Stimulated activated effector memory CD8-positive, alpha-beta T cell treated with anti-CD3 and anti-CD28 coated beads, Interleukin-12 subunit alpha, Interleukin-12 subunit beta, amount 100 ng/mL, for 72 hours (primary cell): ENCODE measurements at regions not wholly inside any gene's neighbourhood (a gene's known extent, or its start where the extent isn't known, plus 50 kb on each side); places are given as distances from the start of the nearest gene placed in this dataset.

Source experiments
- ATAC-seq: fragments of 150-1000 bp; cut with Tn5 transposase; 2 replicates; pipeline ENCODE4 v1.10.0; 2021
- DNase-seq, 2 donors: peaks; one replicate each; pipeline ENCODE4 v3.0.0; 2021 to 2022; ENCODE audit warnings: low spot score in 2 of 2
- H3K27ac Mint-ChIP-seq: one replicate; pipeline ENCODE4 v1.8.0; 2022; ENCODE audit warnings: mild to moderate bottlenecking, mixed read lengths
- H3K36me3 Mint-ChIP-seq: one replicate; pipeline ENCODE4 v1.8.0; 2022; ENCODE audit warnings: mild to moderate bottlenecking, mixed read lengths
- H3K4me1 Mint-ChIP-seq: one replicate; pipeline ENCODE4 v1.8.0; 2022; ENCODE audit warnings: mixed read lengths
- H3K4me3 Mint-ChIP-seq: one replicate; pipeline ENCODE4 v1.8.0; 2022; ENCODE audit warnings: mild to moderate bottlenecking, mixed read lengths
- H3K9me3 Mint-ChIP-seq: one replicate; pipeline ENCODE4 v1.8.0; 2022; ENCODE audit warnings: mixed read lengths

- no peak overlapping the region for H3K27ac Mint-ChIP-seq
- no peaks in the 10 kb centered on the region for H3K36me3 Mint-ChIP-seq
- H3K4me1 Mint-ChIP-seq: peaks cover 17% of the 10 kb centered on the region
- no peaks in the 10 kb centered on the region for H3K9me3 Mint-ChIP-seq
- no peak overlapping the region for H3K4me3 Mint-ChIP-seq
- DNase-seq (no peak), ATAC-seq (no peak)
Observed at GRCh38 chr11:86122773-86123172, 53.9 kb upstream of the PICALM start.

- Mint-ChIP-seq H3K9me3 (no peaks in the 10 kb centered on the region), H3K4me1 (peaks cover 34% of the 10 kb centered on the region), H3K36me3 (no peaks in the 10 kb centered on the region), H3K4me3 (no peak overlapping the region), H3K27ac (no peak overlapping the region)
- DNase-seq (no peak), ATAC-seq (no peak)
Observed at GRCh38 chr11:86120807-86121206, 51.9 kb upstream of the PICALM start.

- Mint-ChIP-seq H3K4me3 (no peak overlapping the region), H3K9me3 (no peaks in the 10 kb centered on the region), H3K36me3 (no peaks in the 10 kb centered on the region), H3K27ac (no peak overlapping the region), H3K4me1 (peaks cover 39% of the 10 kb centered on the region)
- DNase-seq: no peak
- ATAC-seq: no peak
Observed at GRCh38 chr11:86119906-86120305, 51.0 kb upstream of the PICALM start.

GRCh38 chr11:86119077-86119476 is 50.2 kb upstream of the PICALM start:
- ATAC-seq (no peak), DNase-seq (no peak)
- no peaks in the 10 kb centered on the region for H3K9me3 Mint-ChIP-seq
- H3K27ac Mint-ChIP-seq: no peak overlapping the region
- no peak overlapping the region for H3K4me3 Mint-ChIP-seq
- H3K4me1 Mint-ChIP-seq: peaks cover 33% of the 10 kb centered on the region
- H3K36me3 Mint-ChIP-seq: no peaks in the 10 kb centered on the region
